ENCODE measurements at regions not wholly inside any gene's neighbourhood (a gene's known extent, or its start where the extent isn't known, plus 50 kb on each side); places are given as distances from the start of the nearest gene placed in this dataset.

- Mint-ChIP-seq H3K4me1 (peaks cover 8% of the 10 kb centered on the region), H3K36me3 (no peaks in the 10 kb centered on the region), H3K27me3 (ENCODE audit: low read depth) (peaks cover 10% of the 10 kb centered on the region), H3K9me3 (peaks cover 12% of the 10 kb centered on the region), H3K27ac (peak overlapping the region; percentile 44), H3K4me3 (no peak overlapping the region)
- TF ChIP-seq CTCF (IDR thresholded peaks at IDR 0.05; ENCODE audit: unreplicated experiment), result no peak
- no peak for DNase-seq (ENCODE audit: low spot score in 2 of 2, unreplicated experiment in 2 of 2)
Observed at GRCh38 chr11:112499153-112499880, 238.7 kb upstream of the PLET1 start.

DNA sequence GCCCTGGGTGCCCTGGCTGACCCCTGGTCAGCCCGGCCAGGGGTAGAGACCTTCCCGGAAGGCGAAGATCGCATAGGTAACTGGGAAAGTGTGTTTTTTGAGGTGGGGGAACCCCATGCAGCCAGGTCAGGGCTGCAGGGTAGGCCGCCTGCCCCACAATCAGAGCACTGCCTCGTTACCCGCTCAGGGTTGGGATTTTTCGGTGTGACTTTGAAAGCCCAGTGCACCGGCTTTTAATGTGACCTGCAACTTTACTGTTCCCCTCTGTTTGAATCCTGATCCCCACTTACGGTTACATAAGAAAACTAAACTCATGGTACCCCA, 239.2 kb upstream of the PLET1 start:
- Mint-ChIP-seq H3K27ac (no peak overlapping the region), H3K4me1 (peaks cover 8% of the 10 kb centered on the region), H3K4me3 (no peak overlapping the region), H3K27me3 (ENCODE audit: low read depth) (peaks cover 10% of the 10 kb centered on the region), H3K36me3 (no peaks in the 10 kb centered on the region), H3K9me3 (peaks cover 12% of the 10 kb centered on the region)
- DNase-seq (ENCODE audit: low spot score in 2 of 2, unreplicated experiment in 2 of 2), result no peak
- no peak for TF ChIP-seq CTCF (IDR thresholded peaks at IDR 0.05; ENCODE audit: unreplicated experiment)

DNA sequence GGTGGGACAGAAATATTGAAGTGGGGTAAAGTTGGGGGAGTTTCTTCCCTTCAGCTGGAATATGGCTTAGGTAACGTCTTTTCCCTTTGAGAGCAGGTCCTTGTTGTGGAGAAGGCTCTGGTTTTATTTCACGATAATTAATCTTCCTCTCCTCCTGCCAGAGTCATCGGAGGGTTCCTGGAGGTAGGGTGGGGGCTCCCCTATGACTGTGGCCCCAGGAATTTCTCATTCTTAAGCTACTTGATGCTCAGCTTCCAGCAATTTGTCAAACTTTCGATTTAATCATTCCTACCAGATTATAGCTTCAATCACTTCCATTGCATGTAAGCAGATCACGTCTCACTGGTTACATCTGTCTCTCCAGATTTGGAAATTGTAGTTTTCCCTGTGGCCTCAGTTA, 242.8 kb upstream of the PLET1 start:
- peaks cover 26% of the 10 kb centered on the region for H3K4me1 Mint-ChIP-seq
- no peak overlapping the region for H3K27ac Mint-ChIP-seq
- no peak overlapping the region for H3K4me3 Mint-ChIP-seq
- no peak for TF ChIP-seq CTCF (IDR thresholded peaks at IDR 0.05; ENCODE audit: unreplicated experiment)
- peaks cover 6% of the 10 kb centered on the region for H3K27me3 Mint-ChIP-seq (ENCODE audit: low read depth)
- peaks cover 12% of the 10 kb centered on the region for H3K9me3 Mint-ChIP-seq
- DNase-seq (ENCODE audit: low spot score in 2 of 2, unreplicated experiment in 2 of 2), result no peak
- H3K36me3 Mint-ChIP-seq, result no peaks in the 10 kb centered on the region

DNA sequence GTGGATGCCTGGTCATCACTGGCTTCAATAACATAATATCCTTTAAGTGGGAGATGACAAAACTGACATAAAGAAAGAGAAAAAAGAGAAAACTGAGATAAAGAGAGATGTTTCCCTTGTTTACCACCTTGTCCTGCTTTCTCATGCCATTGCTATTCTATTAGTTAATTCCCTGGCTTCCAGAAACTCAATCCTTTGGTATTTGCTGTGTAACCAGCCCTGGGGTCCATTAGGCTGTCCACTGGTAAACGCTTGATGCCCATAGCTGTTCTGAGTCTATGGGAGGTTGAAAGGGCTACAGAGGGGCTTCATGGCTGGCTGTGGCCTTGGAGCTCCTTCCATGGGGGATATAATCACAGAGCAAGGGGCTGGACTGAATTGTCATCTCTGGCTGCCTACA, 243.4 kb upstream of the PLET1 start:
- Mint-ChIP-seq H3K4me3 (no peak overlapping the region), H3K36me3 (no peaks in the 10 kb centered on the region), H3K9me3 (peaks cover 12% of the 10 kb centered on the region), H3K4me1 (peaks cover 27% of the 10 kb centered on the region), H3K27ac (no peak overlapping the region), H3K27me3 (ENCODE audit: low read depth) (peaks cover 5% of the 10 kb centered on the region)
- TF ChIP-seq CTCF (IDR thresholded peaks at IDR 0.05; ENCODE audit: unreplicated experiment), result no peak
- no peak for DNase-seq (ENCODE audit: low spot score in 2 of 2, unreplicated experiment in 2 of 2)

DNA sequence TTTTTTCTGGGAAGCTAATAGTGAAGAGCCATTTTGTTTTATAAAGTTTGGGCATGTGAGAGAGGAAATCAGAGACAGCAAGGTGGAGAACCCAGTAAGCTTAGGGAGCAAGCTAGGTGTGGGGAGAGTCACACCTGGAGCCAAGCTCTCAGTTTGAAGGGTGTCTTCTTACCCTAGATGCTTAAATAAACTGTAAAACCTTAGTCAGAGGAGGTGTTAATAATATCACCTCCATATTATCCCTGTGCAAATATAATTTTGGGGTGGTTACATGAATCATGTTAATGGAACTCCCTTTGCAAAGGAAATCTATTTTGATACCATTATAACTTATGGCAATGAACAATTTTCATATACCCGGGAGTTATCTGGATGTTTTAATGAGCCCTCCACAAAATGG, 246.2 kb upstream of the PLET1 start:
- no peak for DNase-seq (ENCODE audit: low spot score in 2 of 2, unreplicated experiment in 2 of 2)
- Mint-ChIP-seq H3K4me3 (no peak overlapping the region), H3K27me3 (ENCODE audit: low read depth) (peaks cover 20% of the 10 kb centered on the region), H3K9me3 (peaks cover 10% of the 10 kb centered on the region), H3K36me3 (no peaks in the 10 kb centered on the region), H3K4me1 (peaks cover 24% of the 10 kb centered on the region), H3K27ac (peak overlapping the region; percentile 30)
- TF ChIP-seq CTCF (IDR thresholded peaks at IDR 0.05; ENCODE audit: unreplicated experiment), result no peak

DNA sequence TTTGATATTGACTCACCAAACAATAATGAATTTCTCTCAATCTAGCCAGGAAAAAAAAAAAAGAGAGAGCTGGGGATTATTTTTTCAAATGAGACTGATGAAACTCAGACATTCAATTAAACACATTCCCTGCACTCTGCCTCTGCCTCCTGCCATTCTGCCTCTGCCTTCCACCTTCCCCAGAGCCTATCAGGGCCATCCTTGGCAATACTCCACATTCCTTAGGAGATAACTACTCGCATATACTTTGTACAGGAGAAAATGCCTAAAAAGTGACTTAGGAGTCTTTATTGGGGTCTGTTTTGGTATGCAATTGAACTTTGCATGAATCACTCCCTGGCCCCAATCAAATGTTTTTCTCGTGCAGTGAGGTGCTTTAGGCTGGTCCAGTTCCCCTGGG, 246.6 kb upstream of the PLET1 start:
- H3K4me1 Mint-ChIP-seq, result peaks cover 24% of the 10 kb centered on the region
- H3K27ac Mint-ChIP-seq, result peak overlapping the region; percentile 76
- DNase-seq (ENCODE audit: low spot score in 2 of 2, unreplicated experiment in 2 of 2), result no peak
- no peaks in the 10 kb centered on the region for H3K36me3 Mint-ChIP-seq
- no peak overlapping the region for H3K4me3 Mint-ChIP-seq
- no peak for TF ChIP-seq CTCF (IDR thresholded peaks at IDR 0.05; ENCODE audit: unreplicated experiment)
- peaks cover 5% of the 10 kb centered on the region for H3K9me3 Mint-ChIP-seq
- peaks cover 19% of the 10 kb centered on the region for H3K27me3 Mint-ChIP-seq (ENCODE audit: low read depth)

Measured in mesothelial cell of epicardium (in vitro differentiated cells).